GM19438 (cell line): ENCODE measurements at regions not wholly inside any gene's neighbourhood (a gene's known extent, or its start where the extent isn't known, plus 50 kb on each side); places are given as distances from the start of the nearest gene placed in this dataset.

Experiments used
- ATAC-seq: cut with Tn5 transposase; IDR thresholded peaks from one replicate; pipeline ENCODE4 v1.9.1; 2021; ENCODE audit warnings: low read depth; ENCODE audit not compliant: unreplicated experiment

DNA sequence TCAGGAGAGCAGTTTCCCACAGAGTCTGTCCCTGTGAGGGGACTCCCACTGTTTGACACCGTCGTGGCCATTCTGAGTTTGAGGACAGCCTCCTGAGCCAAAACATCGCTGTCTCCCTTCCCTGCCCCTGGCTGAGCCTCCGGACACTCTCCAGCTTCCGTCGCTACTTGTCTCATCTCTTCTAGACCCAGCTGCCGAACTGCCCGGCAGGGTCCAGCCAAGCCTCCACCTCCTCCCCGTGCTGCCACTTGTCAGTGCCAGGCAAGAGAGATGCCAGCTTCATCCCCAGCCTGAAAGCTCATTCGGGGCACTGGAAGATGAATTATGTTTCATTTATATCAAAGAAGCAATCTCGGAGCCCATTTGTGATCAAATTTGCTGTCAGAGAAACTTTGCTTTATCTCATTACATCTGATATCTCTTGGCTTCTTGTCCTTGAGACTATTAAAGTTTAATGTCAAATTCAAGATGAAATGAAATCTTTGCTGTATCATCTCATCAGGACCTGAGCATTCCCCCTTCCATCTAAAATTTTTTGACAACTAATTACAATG lies 283.9 kb downstream of the BUD13 start:
- no peak for ATAC-seq

DNA sequence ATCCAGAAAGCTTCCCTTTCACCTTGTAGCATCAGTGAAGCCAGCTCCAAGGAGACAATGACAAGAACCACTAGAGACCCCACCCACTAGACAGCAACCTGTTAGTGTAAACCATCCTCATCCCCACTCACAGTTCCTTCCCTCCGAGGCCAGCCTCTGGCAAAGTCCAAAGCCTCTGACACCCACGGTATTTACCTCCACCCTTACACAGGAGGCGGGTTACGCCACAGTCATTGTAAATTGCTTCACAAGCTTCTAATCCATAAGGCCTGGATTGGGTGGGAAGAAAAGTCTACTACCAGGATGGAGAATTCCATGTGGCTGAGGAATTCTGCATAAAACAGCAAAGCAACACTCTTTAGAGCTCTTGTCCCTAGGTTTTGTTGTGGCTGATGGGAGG lies 287.4 kb downstream of the BUD13 start:
- ATAC-seq: no peak

DNA sequence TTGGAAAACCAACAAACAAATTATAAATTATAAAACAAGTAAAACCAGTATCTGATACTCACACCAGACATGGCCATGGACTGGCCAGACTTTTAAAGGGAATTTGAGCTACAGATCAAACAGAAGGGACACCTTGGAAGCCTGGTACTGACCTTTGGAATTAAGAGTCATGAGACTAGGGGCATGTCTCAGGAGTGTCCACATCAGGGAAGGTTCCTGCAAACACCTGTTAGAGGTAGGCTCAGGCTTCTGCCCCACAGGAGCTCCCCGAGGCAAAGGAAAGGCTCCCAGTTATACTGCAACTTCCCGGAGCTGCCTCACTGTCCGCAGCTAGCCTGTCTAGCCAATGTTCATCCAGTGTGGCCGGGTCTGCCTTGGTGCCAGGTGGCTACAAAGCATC lies 290.1 kb downstream of the BUD13 start:
- no peak for ATAC-seq

DNA sequence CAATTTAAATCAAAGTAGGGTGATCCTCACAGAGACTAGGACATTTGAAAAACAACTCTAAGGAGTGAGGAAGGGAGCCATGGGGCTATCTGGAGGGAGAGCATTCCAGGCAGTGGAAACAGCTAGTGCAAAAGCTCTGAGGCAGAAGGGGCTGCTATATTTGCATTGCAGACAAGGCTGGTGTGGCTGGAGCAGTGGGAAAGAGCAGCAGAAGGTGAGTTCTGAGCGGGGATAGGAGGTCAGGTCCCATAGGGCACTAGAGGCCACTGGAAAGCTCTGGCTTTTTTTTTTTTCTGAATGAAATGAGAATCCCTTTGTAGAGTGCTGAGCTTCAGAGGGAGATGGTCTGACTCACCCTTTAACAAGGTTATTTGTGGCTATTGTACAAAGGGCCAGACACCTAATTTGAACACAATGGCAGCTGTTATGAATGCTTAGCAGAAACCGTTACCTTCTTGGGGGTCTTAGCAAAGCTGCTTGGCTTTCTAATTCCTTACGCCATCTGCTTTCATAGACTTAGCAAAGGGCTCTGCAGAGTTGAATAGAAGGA lies 291.6 kb downstream of the BUD13 start:
- no peak for ATAC-seq

DNA sequence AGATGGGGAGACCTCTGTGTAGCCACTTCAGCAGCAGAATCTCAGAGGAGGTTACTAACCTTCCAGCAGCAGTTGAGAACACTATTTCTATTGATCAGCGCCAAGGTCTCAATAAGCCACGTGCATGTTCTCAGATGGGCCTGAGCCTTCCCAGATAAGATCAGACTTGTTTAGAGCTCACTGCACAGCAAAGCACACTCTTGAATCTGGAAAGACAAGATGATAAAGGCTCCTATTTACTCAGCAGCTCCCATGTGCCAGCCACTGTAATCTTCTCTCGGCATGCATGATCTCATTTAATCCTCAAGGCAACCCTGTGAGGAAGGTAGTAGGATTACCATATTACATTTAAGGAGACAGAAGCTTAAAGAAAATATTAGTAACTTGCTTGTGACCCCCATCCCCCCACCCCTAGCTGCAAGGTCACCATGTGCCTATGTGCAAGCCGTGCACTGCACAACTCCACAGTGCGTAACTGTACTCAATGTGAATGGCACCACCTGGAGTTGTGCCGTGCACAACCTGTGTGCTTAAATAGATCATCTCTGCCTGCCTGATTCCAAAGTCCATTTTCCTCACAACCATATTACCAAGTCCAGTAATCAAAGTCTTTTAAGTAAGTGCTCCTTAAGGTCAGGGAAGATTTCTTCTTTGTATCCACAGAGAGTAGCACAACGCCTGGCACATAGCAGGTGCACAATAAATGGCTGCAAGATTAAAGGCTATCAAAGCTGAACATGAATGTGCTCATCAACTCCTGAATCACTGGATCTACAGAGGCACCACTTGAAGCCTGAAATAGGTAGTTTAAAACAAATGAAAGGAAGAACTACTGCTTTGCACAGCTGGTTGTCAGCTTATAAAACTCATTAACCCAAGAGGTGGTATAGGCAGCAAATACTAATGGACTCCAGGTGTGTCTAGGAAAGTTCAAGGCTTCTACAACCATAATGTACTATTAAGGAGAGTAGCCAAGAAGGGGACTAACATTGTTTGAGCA lies 293.8 kb downstream of the BUD13 start:
- ATAC-seq: no peak

DNA sequence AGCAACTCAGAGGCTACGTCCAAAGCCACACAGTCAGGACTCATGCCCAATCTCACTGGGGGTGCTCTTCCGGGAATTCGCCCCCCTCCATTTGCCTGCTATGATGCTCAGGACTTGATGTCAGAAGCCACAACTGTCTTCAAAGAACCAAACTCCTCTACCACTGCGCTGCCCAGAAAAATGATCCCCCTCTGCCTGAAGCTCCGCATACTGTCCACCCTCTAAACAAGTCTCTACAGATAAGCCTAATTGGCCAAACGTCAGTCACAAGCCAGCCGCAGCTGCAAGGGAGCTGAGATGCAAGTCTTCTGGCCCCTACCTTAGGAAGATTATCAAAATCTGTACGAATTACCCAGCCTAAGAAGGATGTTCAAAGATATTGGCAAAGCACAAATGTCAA lies 294.6 kb downstream of the BUD13 start:
- ATAC-seq: no peak

DNA sequence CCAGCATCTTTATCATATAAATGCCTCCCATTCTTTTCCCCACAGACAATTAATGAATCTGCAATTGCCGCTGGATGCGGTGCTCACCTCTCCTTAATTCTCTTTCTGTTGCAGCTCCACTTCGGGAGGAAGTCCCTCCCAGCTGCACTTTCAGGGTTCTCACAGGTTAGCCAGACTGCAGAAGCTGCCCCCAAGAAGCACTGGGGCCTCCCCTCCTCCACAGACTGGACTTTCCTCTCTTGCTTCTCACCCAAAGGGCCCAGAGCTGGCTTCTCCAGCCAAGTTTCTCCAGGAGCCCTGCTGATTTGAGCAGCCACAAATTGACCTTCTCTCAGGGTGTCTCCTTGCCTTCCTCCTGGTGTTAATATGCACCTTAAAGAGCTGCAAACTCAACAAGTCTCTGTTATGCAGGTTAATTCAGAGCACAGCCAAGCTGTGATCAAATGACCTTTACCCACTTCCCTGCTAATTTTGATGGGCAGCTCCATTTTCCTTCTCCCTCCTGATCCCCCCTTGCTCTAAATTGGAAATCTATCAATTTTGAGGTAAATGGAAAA lies 298.9 kb downstream of the BUD13 start:
- no peak for ATAC-seq

DNA sequence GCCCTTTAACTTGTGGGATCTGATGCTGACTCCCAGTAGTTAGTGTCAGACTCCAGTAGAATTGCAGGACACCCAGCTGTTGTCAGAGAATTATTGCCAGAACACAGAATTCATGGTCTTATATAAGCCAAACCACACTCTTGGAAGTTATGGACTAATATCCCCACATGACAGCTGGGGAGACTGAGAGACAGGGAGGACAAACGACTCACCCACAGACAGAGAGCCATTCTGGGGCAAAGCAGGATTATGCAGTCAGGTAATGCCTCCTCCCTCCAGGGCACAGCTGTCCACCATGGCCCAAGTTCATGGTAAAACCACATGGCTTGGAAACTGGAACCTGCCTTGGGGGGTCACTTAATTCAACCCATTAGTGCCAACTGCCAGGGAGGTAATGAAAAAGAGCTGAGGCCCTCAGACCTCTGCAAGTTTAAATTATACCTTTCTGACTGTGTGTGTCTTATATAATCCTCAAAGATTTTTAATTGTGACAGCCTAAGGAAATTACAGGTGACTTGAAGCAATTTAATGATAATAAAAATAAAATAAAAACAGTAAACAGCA lies 299.5 kb downstream of the BUD13 start:
- ATAC-seq: no peak

DNA sequence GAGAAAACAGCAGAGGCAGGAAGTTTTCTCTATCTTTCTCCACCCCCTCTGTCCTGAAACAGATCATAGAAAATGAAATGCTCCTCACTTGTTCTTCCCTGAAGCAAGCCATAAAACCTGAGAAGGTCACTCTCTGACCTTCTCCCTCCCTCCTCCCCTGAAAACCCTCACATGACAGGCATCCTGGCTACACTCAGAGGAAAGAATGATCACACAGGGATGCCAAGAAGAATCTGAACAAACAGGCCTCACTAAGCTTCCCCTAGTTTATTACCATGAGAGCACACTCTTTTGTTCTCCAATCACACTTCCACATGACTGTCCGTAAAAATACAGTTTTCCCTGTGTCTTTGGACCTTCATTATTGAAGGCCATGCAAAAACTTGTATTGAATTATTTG lies 300.1 kb downstream of the BUD13 start:
- no peak for ATAC-seq

DNA sequence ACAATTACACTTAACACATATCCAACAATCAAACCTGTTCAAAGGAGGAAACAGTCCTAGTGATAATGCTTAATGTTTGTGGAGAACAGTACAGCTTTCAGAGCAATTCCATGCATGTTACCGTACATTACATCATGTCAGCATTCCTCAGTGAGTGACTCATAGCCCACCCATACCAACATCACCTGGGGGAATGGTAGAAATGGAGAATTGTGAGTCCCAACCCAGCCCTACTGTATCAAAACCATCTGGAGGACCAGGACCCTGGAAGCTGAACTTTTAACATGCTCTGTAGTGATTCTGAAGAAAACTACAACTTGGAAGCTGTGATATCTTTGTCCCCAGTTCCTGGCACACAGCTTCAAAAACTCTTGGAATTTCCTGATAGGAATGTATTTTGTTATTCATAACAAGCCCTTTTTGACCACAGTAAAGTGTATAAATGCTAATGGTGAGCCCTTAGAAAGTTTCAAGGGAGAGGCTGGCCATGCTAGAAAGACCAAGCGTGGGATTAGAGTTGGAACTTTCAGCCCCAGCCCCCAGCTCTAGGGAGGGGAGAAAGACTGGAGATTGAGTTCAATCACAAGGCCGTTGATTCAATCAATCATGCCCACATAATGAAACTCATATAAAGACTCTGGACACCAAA lies 301.1 kb downstream of the BUD13 start:
- ATAC-seq: no peak

DNA sequence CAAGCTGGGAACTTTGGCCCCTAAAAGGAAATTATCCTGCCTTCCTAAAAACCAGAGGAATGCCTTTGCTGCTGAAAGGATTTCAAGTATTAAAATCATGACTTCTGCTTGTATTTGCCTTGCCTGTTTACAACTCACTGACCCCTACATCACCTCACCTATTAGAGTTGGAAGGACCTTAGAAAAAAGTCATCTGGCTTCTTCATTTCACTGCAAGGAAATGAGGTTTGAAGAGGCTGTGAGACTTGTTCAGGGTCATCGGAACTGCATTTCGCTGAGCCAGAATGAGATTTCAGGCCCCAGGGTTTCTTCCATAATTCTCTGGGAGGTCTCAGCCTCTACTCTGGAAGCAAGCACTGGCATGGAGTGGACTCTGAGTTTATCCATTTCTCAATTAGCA lies 304.1 kb downstream of the BUD13 start:
- no peak for ATAC-seq

DNA sequence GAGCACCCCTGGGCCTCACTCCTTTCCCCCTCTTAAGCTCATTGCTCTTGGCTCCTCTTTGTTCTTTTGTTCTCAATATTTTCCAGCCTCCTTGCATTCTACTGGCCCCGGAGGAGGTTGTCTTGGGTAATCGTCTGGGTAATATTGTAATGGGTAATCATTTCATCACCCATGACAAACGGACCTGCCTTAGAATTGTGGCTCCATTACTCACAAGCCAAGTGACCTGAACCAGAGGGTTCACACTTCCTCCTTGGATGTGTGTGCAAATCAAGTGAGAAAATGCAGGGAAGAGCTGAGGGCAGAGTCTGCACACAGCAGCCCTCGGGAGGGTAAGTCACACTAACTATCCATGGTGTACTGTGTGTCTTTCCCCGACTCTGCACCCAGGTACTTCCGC lies 305.0 kb downstream of the BUD13 start:
- no peak for ATAC-seq

DNA sequence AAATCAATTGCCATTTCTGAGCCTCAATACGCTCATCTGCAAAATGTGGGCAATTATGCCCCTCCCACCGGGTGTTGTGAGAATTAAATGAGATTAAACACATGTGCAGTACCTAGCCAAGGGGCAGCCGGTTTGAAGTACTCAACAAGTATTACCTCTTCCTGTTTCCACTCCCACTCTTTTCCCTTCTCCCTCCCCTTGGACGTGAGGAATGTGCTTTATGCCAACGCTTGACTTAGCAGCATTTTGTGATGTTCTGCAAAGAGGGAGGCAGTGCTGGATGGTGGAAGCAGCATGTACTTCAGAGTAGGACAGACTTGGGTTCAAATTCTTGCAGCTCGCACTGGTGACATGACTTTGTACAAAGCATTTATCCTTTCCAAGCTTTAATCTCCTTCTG lies 306.0 kb downstream of the BUD13 start:
- no peak for ATAC-seq

DNA sequence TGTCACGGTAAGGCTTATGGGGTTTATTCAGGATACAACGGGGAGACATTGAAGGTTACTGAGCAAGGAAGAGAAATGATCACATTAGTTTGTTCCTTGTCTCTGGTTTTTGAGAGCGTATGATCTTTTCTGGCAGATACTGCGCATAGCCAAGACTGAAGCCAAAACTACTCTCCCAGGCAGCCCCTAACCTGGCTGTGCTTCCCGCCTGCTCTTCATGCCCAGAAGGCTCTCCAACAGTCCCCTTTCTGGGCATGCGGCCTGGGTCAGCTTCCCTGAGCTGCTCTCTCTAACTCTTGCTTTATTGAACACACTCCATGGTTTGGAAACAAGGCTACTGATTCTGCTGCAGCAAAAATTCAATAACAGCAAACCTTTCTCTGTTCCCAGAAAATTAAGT lies 306.6 kb downstream of the BUD13 start:
- ATAC-seq: no peak

DNA sequence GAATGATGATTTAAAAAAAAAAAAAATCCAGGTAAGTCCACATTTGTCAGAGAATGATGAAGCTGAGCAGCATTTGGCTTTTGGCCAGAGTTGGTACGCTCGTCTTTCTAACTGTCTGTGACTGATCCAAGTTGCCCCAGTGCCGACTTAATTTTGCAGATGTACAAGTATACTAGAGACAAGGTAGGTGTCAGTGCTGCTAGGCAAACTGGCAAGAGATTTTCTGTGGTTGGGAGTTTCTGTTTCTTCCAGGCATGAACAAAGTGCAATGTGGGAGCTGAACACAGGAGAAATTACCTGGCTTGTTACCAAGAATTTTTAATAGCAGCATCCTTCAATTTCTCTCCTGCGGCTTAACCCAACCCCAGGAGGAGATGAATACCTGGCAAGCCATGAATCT lies 307.7 kb downstream of the BUD13 start:
- ATAC-seq: no peak

DNA sequence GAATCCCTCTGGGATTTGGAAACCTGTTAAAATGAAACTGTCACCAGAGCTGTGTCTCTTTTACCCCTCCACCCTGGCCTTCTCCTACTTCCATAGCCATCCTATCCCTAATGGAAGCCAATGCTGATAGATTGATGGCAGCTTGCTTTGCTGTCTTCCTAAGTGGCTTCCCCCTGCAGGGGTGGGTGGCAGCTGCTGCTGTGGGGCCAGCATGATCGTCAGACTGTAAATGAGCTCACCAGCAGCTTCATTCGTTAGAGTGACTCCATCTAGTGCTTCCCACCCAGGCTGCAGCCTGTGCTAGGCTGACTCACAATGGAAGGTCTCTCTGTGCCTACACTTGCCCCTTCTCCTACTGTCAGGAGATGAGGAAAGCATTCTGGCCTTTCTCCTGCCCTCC lies 311.0 kb downstream of the BUD13 start:
- no peak for ATAC-seq

DNA sequence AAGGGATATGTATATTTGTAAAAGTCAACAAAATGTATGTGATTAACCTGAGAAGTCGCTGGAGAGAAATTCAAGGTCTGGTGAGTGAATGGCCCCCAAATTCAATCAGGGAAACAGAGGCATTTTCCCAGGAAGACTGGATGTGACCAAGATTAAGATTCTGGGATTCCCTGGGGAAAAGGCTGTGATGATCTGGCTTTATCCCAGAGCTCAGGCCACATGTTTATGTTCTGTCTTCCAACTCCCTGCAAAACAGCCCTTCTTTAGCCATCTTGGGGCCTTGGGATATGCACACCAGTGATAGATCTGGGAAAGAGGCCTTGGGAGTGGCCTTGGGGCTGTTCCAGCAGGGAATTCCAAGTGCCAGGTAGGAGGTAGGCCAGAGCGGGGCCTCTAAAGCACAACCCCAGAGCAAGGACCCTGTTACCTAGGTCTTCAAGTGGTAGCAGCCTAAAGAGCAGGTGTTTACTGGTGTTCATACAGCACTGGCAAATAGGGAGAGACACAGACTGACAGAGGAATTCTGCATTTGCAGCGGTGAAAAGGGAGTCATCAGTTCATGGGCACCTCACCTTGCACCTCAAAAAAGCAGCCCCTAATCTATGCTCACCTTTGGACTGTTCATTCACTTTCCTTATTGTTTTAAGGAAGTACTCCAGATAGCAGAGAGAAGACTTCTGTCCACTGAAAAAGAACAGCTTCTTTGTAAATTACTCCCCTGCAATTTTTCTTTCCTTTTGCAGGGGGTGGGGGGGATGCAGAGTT lies 312.4 kb downstream of the BUD13 start:
- no peak for ATAC-seq

DNA sequence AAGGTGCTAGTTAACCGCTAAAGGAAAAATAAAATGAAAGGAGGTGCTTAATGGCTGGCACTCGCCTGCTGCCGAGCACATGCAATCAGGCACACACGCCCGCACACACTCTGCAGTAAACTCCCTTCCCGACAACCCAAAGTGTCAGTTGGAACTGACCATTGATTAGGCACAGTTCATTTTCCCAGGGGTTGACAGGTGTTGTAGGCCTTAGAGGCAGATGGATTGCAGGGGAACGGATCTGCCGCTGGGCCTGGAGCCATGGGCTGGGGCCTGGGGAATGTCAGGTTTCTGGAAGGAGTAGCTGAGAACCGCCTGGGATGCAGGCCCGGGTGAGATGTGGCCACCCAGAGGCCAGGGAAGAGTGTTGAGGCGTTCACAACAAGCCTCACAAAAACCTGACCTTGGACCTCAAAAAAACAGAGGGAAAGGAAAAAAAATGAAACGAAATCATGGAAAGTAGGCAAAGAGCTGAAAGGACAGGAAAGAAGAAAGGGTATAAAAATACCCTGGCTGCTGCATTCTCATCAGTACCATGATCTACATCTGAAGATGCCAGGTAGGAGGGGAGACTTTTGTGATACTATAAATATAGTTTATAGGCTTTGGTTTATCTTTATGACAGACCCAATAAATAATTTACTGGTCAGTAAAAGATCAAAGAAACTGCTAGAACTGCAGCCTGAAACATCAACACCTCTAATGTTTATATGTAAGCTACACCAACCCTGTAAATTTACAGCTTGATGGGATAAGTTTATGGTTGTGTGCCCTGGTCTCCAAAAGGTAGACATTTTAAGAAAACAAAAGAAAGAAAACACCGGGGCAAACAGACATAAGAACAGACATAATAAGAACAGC lies 313.4 kb downstream of the BUD13 start:
- ATAC-seq: no peak

DNA sequence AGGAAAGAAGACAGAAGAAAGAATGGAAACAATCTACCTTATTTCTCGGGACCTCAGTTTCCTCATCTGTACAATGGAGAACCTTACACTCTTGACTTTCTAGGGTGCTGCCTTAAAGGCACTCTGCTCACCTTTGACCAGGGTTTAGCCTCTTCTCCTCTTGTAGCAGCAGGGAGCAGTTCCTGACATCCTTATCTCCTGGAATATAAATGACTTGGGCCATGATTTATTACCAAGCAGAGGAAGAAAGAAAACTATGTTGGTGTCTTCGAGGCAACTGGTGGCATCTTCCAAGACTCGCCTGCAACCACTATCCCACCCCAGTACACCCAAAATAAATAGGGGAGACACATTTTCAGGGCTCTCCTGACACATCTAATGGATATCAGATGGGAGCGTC lies 314.2 kb downstream of the BUD13 start:
- no peak for ATAC-seq
